Pancreas (tissue), 10 donors: ENCODE measurements at regions not wholly inside any gene's neighbourhood (a gene's known extent, or its start where the extent isn't known, plus 50 kb on each side); places are given as distances from the start of the nearest gene placed in this dataset.

ENCODE experiments used
- ATAC-seq, 4 donors: fragments of 200-7000 bp; cut with Tn5 transposase; one replicate each; pipeline versions ENCODE4 v1.8.0 to v1.9.1; 2020; ENCODE audit warnings: mild to moderate bottlenecking in 4 of 4, moderate library complexity in 4 of 4
- DNase-seq, 6 donors: peaks; one replicate each; pipeline ENCODE4 v3.0.0-alpha.2; 2020
- FAIRE-seq: peaks from 2 replicates; lab custom pipeline; 2012; peaks lifted over from hg19 to GRCh38; lab: Jason Lieb, UNC
- H3K27ac ChIP-seq, 4 donors: fragments of 200-600 bp; sonication (generic); 1 replicate in 3 of 4; 2 replicates in 1 of 4; pipeline versions ENCODE4 v1.5.0 to v1.8.0; 2020
- H3K27me3 ChIP-seq, 4 donors: fragments of 200-600 bp; one replicate each; pipeline ENCODE4 v1.8.0; 2021
- H3K36me3 ChIP-seq, 3 donors: fragments of 200-600 bp; sonication (generic) in 1 of 3; one replicate each; pipeline versions ENCODE4 v1.5.0 to v1.8.0; 2020 to 2021
- H3K4me1 ChIP-seq, 3 donors: fragments of 200-600 bp; one replicate each; pipeline ENCODE4 v1.8.0; 2021
- H3K4me3 ChIP-seq, 4 donors: fragments of 200-600 bp; sonication (generic) in 2 of 4; one replicate each; pipeline versions ENCODE4 v1.5.0 to v1.8.0; 2020 to 2021
- H3K9me3 ChIP-seq, 4 donors: fragments of 200-600 bp; one replicate each; pipeline ENCODE4 v1.8.0; 2021
- WGBS, 2 donors: extraction: QIAGEN DNeasy Blood & Tissue Kit; methylation state at CpG; one replicate each; pipeline ENCODE4 v1.1.7; 2013; 5-methylcytosine and 5-hydroxymethylcytosine counted together
- intact Hi-C, 3 donors: fragments of 100-400 bp; cut with DNase I; formaldehyde crosslinking; loops; one replicate each; pipeline versions ENCODE4 v1.11.1 to v1.14.2; 2022
- TF ChIP-seq, protein P1 (sequence below), 4 donors: fragments of 200-600 bp; sonication (generic) in 3 of 4; IDR thresholded peaks; one replicate each; pipeline versions ENCODE4 v1.5.0 to v1.8.0; 2021; ENCODE audit warnings: antibody characterized with exemption in 4 of 4
- donor health status: healthy with polysubstance abuse.
- donor health status: DM: no; HTN: no; CAD: no; lungs with moderate emphysema.
- donor health status: DM: no; HTN: no; CAD: no.
- donor health status: control.
- donor health status: control.
- donor health status: Bipolar disorder and iron deficiency.
- donor health status: DM: yes; HTN: yes; CAD: no.
- donor health status: DM: no; HTN: no; CAD: no.
- donor health status: DM: no; HTN: no; CAD: no.
- donor health status: DM: yes; HTN: yes; CAD: no.

DNA sequence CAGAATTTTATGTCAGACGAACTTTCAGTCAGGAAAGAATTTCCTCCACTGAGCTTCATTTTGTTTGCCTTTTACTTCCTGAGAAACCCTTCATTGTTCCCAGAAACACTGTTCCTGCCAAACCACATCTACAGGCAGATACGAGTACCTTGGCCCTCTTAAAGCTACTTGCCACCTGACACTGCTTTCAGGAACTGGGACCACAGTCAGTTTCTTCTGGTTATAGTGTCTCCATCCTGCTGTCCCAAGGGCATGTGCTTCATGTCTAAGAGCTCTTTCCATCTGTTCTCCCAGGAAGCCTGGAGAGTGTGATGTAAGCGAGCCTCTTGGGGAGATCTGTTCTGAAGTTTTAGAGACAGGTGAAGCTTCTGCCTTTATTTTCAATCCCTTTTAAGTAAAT, 161.7 kb upstream of the PLEKHA5 start:
- WGBS, 2 donors = 72% methylated on average over 3 of the region's 3 CpGs

DNA sequence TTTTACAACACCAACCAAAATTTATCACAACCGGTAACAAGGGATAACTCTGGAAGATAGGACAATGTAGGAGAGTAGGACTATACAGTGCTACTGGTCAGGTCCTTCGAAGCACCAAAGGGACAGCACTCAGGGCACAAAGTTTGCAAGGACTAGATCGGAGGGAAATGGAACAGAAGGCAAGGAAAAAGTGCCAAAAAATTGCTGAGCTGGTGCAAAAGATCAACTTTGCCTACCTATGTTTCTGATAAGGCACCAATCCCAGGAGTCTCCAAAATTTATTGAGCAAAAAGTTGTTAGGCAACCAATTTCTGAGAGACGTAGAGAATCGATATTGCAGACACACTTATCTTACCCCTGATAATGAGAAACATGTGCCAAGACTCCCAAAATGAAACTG, 160.0 kb upstream of the PLEKHA5 start:
- Histone ChIP-seq H3K4me3 (no peak overlapping the region), H3K36me3 (no peaks in the 10 kb centered on the region), H3K9me3 (no peaks in the 10 kb centered on the region), H3K27me3 (no peaks in the 10 kb centered on the region), H3K4me1 (peaks cover 0 to 4% (median 0%) of the 10 kb centered on the region in 3 donors), H3K27ac (no peak overlapping the region)
- intact Hi-C loops = no loop called here
- WGBS, 2 donors = 25 to 36% methylated on average over 5 of the region's 5 CpGs
- no peak for ATAC-seq
- TF ChIP-seq, protein P1, sequence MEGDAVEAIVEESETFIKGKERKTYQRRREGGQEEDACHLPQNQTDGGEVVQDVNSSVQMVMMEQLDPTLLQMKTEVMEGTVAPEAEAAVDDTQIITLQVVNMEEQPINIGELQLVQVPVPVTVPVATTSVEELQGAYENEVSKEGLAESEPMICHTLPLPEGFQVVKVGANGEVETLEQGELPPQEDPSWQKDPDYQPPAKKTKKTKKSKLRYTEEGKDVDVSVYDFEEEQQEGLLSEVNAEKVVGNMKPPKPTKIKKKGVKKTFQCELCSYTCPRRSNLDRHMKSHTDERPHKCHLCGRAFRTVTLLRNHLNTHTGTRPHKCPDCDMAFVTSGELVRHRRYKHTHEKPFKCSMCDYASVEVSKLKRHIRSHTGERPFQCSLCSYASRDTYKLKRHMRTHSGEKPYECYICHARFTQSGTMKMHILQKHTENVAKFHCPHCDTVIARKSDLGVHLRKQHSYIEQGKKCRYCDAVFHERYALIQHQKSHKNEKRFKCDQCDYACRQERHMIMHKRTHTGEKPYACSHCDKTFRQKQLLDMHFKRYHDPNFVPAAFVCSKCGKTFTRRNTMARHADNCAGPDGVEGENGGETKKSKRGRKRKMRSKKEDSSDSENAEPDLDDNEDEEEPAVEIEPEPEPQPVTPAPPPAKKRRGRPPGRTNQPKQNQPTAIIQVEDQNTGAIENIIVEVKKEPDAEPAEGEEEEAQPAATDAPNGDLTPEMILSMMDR (IDR thresholded peaks at IDR 0.05) = no peak
- no peak for DNase-seq
- FAIRE-seq = no peak

More for the DNA sequence above, 161.7 kb upstream of the PLEKHA5 start:
- Histone ChIP-seq H3K4me1 (peaks cover 0 to 4% (median 0%) of the 10 kb centered on the region in 3 donors), H3K4me3 (no peak overlapping the region), H3K27me3 (no peaks in the 10 kb centered on the region), H3K36me3 (no peaks in the 10 kb centered on the region), H3K9me3 (no peaks in the 10 kb centered on the region), H3K27ac (no peak overlapping the region)
- no peak for DNase-seq
- TF ChIP-seq, protein P1 (IDR thresholded peaks at IDR 0.05) = no peak
- intact Hi-C loops = no loop called here
- ATAC-seq = no peak
- no peak for FAIRE-seq

DNA sequence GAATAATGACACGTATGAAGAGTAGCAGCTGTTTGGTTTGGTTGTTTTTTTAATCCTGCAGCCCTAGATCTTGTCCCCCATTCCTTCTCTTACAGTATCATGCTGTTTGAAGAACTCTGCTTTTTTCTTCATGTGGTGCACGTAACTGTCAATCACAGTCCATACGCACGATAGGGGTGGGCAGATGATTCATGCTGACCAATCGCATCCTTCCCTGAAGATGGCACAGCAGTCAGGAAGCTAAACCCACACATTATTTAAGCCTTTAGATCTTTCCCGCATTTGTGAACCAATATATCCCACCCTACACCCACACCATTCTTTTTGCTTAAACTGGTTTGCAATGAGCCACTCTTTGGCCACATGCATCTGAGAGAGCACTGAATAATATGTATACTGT, 158.9 kb upstream of the PLEKHA5 start:
- no peak for DNase-seq
- Histone ChIP-seq H3K36me3 (no peaks in the 10 kb centered on the region), H3K27me3 (no peaks in the 10 kb centered on the region), H3K4me1 (peaks cover 0 to 4% (median 0%) of the 10 kb centered on the region in 3 donors), H3K27ac (no peak overlapping the region), H3K9me3 (no peaks in the 10 kb centered on the region), H3K4me3 (no peak overlapping the region)
- ATAC-seq = no peak
- intact Hi-C loops = no loop called here
- TF ChIP-seq, protein P1 (IDR thresholded peaks at IDR 0.05) = no peak
- no peak for FAIRE-seq
- WGBS, 2 donors = 88 to 93% methylated on average over 6 of the region's 6 CpGs

DNA sequence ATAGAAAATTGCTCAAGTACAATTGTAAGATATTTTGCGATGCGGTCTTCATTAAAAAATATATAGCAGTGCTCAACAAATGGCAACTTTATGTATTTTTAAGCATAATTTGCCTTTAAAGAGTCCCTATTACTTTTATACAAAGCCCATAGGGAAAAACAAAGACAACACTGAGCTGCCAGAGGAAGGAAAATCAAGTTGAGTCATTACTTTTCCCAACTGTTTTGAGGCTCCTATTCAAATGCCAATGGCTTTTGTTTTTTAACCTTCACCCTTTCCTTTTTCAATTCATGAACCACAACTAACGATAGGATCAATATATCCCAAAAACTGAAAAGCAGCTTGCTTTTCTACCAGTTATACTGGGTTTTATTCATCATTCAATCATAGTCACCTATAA, 157.6 kb upstream of the PLEKHA5 start:
- FAIRE-seq (no peak), DNase-seq (no peak), ATAC-seq (no peak)
- no peaks in the 10 kb centered on the region for H3K27me3 ChIP-seq
- TF ChIP-seq, protein P1 (IDR thresholded peaks at IDR 0.05) = no peak
- no peaks in the 10 kb centered on the region for H3K36me3 ChIP-seq
- 93 to 98% methylated on average over 3 of the region's 3 CpGs for WGBS, 2 donors
- H3K4me3 ChIP-seq = no peak overlapping the region
- no peak overlapping the region for H3K27ac ChIP-seq
- intact Hi-C loops = no loop called here
- no peaks in the 10 kb centered on the region for H3K9me3 ChIP-seq
- peaks cover 0 to 4% (median 0%) of the 10 kb centered on the region in 3 donors for H3K4me1 ChIP-seq

GRCh38 chr12:18975933-18976332, 153.6 kb upstream of the PLEKHA5 start:
- DNase-seq (no peak), FAIRE-seq (no peak), ATAC-seq (no peak)
- Histone ChIP-seq H3K9me3 (no peaks in the 10 kb centered on the region), H3K4me3 (no peak overlapping the region), H3K27me3 (no peaks in the 10 kb centered on the region), H3K27ac (no peak overlapping the region), H3K4me1 (no peaks in the 10 kb centered on the region), H3K36me3 (no peaks in the 10 kb centered on the region)
- TF ChIP-seq, protein P1 (IDR thresholded peaks at IDR 0.05) = no peak
- 35 to 42% methylated on average over 3 of the region's 3 CpGs for WGBS, 2 donors
- intact Hi-C loops = no loop called here
